NCI-H524 treated with DMSO at 0.1 percent for 48 hours (cell line): ENCODE measurements at regions not wholly inside any gene's neighbourhood (a gene's known extent, or its start where the extent isn't known, plus 50 kb on each side); places are given as distances from the start of the nearest gene placed in this dataset.
"Not testable (repeated sequence)": the region's sequence is repeated elsewhere in the genome, so short reads cannot be mapped to it uniquely, and the experiment has no call there.

Source experiments
- DNase-seq: peaks from one replicate; lab custom pipeline; 2025; lab: John Stamatoyannopoulos, UW

- DNase-seq, result no peak
Measured at GRCh38 chr14:84998216-84998615, 531.7 kb upstream of the FLRT2 start.

GRCh38 chr14:85002846-85003245 lies 527.1 kb upstream of the FLRT2 start:
- no peak for DNase-seq

GRCh38 chr14:85003805-85004204 lies 526.1 kb upstream of the FLRT2 start:
- DNase-seq, result no peak

GRCh38 chr14:85009506-85009905 lies 520.4 kb upstream of the FLRT2 start:
- DNase-seq, result no peak

- no peak for DNase-seq
Measured at GRCh38 chr14:85010186-85010585, 519.8 kb upstream of the FLRT2 start.

- no peak for DNase-seq
Measured at GRCh38 chr14:85016496-85016895, 513.4 kb upstream of the FLRT2 start.

- not testable (repeated sequence) for DNase-seq
Measured at GRCh38 chr14:85023866-85024265, 506.1 kb upstream of the FLRT2 start.

GRCh38 chr14:85024931-85025330 lies 505.0 kb upstream of the FLRT2 start:
- no peak for DNase-seq

GRCh38 chr14:85027681-85028370 lies 502.1 kb upstream of the FLRT2 start:
- peak; percentile 26 for DNase-seq

GRCh38 chr14:85037411-85037810 lies 492.5 kb upstream of the FLRT2 start:
- DNase-seq, result no peak

- DNase-seq, result no peak
Measured at GRCh38 chr14:85038526-85039352, 491.2 kb upstream of the FLRT2 start.

GRCh38 chr14:85039353-85039626 lies 490.7 kb upstream of the FLRT2 start:
- no peak for DNase-seq

GRCh38 chr14:85040046-85040685 lies 489.8 kb upstream of the FLRT2 start:
- DNase-seq, result no peak

GRCh38 chr14:85041618-85042017 lies 488.3 kb upstream of the FLRT2 start:
- no peak for DNase-seq

GRCh38 chr14:85042301-85042700 lies 487.6 kb upstream of the FLRT2 start:
- DNase-seq, result no peak

GRCh38 chr14:85050180-85050579 lies 479.8 kb upstream of the FLRT2 start:
- DNase-seq, result no peak

- no peak for DNase-seq
Measured at GRCh38 chr14:85052646-85053045, 477.3 kb upstream of the FLRT2 start.

- no peak for DNase-seq
Measured at GRCh38 chr14:85054178-85054577, 475.8 kb upstream of the FLRT2 start.

- DNase-seq, result no peak
Measured at GRCh38 chr14:85056267-85056666, 473.7 kb upstream of the FLRT2 start.

- DNase-seq, result no peak
Measured at GRCh38 chr14:85057221-85057620, 472.7 kb upstream of the FLRT2 start.

GRCh38 chr14:85058150-85058549 lies 471.8 kb upstream of the FLRT2 start:
- DNase-seq, result no peak

- no peak for DNase-seq
Measured at GRCh38 chr14:85060121-85060520, 469.8 kb upstream of the FLRT2 start.

GRCh38 chr14:85061256-85061655 lies 468.7 kb upstream of the FLRT2 start:
- DNase-seq, result no peak
